ENCODE measurements at regions not wholly inside any gene's neighbourhood (a gene's known extent, or its start where the extent isn't known, plus 50 kb on each side); places are given as distances from the start of the nearest gene placed in this dataset.

DNA sequence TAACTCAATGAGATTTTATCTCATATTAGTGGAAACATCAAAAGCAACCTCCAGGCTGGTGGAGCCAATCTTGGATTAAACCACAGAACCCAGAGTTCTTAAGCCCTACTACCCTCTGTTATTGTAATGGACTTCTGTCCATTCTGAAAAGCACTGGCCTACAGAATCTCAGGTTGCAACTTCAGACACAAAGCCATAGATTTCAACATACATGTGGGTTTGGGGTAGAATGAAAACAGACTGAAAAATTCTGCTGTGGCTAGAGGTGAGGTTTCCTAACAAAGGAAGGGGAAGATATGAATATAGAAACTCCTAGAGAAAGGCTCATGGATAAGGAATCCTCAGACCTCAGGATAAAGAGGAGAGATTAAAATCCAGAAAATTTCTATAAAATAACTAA, 569.8 kb upstream of the RIOK2 start:
- no peak overlapping the region for H3K4me2 ChIP-seq (ENCODE audit: low read depth, low read length)
- no peaks in the 10 kb centered on the region for H3K4me1 ChIP-seq (ENCODE audit: control insufficient read depth, insufficient read depth, low read length)
- no peaks in the 10 kb centered on the region for H3K36me3 ChIP-seq (ENCODE audit: control insufficient read depth, insufficient read depth, low read length)
- no TSS peak for BruUV-seq (replicated peaks)
- POLR2A ChIA-PET (ENCODE audit: unreplicated experiment), result no interaction called here
- H3K56ac ChIP-seq (ENCODE audit: extremely low read depth, insufficient read depth, low read length), result no peak overlapping the region
- CTCF ChIA-PET, result no interaction called here
- H3K27ac ChIP-seq (ENCODE audit: insufficient read depth, low read length), result no peak overlapping the region
- H3K79me1 ChIP-seq (ENCODE audit: low read depth in 1 of 2, low read length in 2 of 2), result no peaks in the 10 kb centered on the region
- peak; percentile 6 for DNase-seq
- in situ Hi-C loops (cut with MboI; ENCODE audit: low sequenced_read_pairs) (no loop called here), dilution Hi-C loops (cut with HindIII; ENCODE audit: low sequenced_read_pairs, unreplicated experiment) (no loop called here), intact Hi-C loops (cut with micrococcal nuclease) (no loop called here)
- H3K9me3 ChIP-seq (ENCODE audit: control insufficient read depth, insufficient read depth, low read length), result no peaks in the 10 kb centered on the region
- H4K8ac ChIP-seq (ENCODE audit: low read depth in 2 of 2, low read length in 2 of 2), result no peak overlapping the region
- H2BK5ac ChIP-seq (ENCODE audit: low read depth, low read length, poor library complexity, severe bottlenecking), result no peak overlapping the region
- H4K5ac ChIP-seq (ENCODE audit: low read depth, low read length), result no peak overlapping the region
- H3K27me3 ChIP-seq (ENCODE audit: control insufficient read depth, insufficient read depth, low read length), result no peaks in the 10 kb centered on the region
- H2BK15ac ChIP-seq (ENCODE audit: low read depth, low read length), result no peak overlapping the region
- H3K9ac ChIP-seq (ENCODE audit: low read depth, low read length), result no peak overlapping the region
- H3K4ac ChIP-seq (ENCODE audit: low read depth, low read length), result no peak overlapping the region
- no peak overlapping the region for H3K4me3 ChIP-seq (ENCODE audit: insufficient read depth, low read depth, low read length)
- TF ChIP-seq, protein P1, sequence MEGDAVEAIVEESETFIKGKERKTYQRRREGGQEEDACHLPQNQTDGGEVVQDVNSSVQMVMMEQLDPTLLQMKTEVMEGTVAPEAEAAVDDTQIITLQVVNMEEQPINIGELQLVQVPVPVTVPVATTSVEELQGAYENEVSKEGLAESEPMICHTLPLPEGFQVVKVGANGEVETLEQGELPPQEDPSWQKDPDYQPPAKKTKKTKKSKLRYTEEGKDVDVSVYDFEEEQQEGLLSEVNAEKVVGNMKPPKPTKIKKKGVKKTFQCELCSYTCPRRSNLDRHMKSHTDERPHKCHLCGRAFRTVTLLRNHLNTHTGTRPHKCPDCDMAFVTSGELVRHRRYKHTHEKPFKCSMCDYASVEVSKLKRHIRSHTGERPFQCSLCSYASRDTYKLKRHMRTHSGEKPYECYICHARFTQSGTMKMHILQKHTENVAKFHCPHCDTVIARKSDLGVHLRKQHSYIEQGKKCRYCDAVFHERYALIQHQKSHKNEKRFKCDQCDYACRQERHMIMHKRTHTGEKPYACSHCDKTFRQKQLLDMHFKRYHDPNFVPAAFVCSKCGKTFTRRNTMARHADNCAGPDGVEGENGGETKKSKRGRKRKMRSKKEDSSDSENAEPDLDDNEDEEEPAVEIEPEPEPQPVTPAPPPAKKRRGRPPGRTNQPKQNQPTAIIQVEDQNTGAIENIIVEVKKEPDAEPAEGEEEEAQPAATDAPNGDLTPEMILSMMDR (conservative IDR thresholded peaks at IDR 0.05; ENCODE audit: low read depth, low read length), result no peak
- TF ChIP-seq MAFK (IDR thresholded peaks at IDR 0.05; ENCODE audit: low read depth, low read length) (no peak), NFE2L2 (IDR thresholded peaks at IDR 0.05; ENCODE audit: low read depth, low read length) (no peak), BHLHE40 (IDR thresholded peaks at IDR 0.05; ENCODE audit: low read depth, low read length) (no peak), POLR2A (IDR thresholded peaks at IDR 0.05; ENCODE audit: low read depth, low read length) (no peak)
- TF ChIP-seq, protein P2, sequence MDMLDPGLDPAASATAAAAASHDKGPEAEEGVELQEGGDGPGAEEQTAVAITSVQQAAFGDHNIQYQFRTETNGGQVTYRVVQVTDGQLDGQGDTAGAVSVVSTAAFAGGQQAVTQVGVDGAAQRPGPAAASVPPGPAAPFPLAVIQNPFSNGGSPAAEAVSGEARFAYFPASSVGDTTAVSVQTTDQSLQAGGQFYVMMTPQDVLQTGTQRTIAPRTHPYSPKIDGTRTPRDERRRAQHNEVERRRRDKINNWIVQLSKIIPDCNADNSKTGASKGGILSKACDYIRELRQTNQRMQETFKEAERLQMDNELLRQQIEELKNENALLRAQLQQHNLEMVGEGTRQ (IDR thresholded peaks at IDR 0.05; ENCODE audit: low read depth, low read length), result no peak
- H4K91ac ChIP-seq (ENCODE audit: insufficient read depth, low read depth, low read length), result no peak overlapping the region
- no peak overlapping the region for H2AK5ac ChIP-seq (ENCODE audit: low read depth, low read length)
- H3K14ac ChIP-seq (replicated peaks; ENCODE audit: low read depth, low read length), result no peak overlapping the region
- no peak overlapping the region for H3K18ac ChIP-seq (ENCODE audit: low read depth, low read length)
- no peak for ATAC-seq (ENCODE audit: low read depth)
- no peak overlapping the region for H2BK20ac ChIP-seq (ENCODE audit: low read depth, low read length)
- no peaks in the 10 kb centered on the region for H3K9me1 ChIP-seq (ENCODE audit: insufficient read depth, low read length)
- H4K20me1 ChIP-seq (ENCODE audit: insufficient read depth, low read length), result no peaks in the 10 kb centered on the region
- no peak overlapping the region for H2AFZ ChIP-seq (replicated peaks; ENCODE audit: low read length, poor library complexity)
- no peak overlapping the region for H3K23ac ChIP-seq (ENCODE audit: low read depth, low read length)
- H2BK120ac ChIP-seq (ENCODE audit: low read depth, low read length), result no peak overlapping the region
- H2AK9ac ChIP-seq (replicated peaks; ENCODE audit: low read depth, low read length, poor library complexity), result no peak overlapping the region
